Fibroblast of lung (primary cell): ENCODE measurements at regions not wholly inside any gene's neighbourhood (a gene's known extent, or its start where the extent isn't known, plus 50 kb on each side); places are given as distances from the start of the nearest gene placed in this dataset.

ENCODE experiments used
- DNase-seq, 2 donors: peaks; one replicate each; pipeline versions ENCODE4 v3.0.0 to v3.0.0-alpha.2; 2010; ENCODE audit warnings: low read depth in 2 of 2
- H2AFZ ChIP-seq: 2 replicates; pipeline ENCODE4 v1.5.1; 2012; ENCODE audit warnings: low read length, control low read depth, inconsistent platforms
- H3K27ac ChIP-seq: 2 replicates; pipeline ENCODE4 v1.5.1; 2011; ENCODE audit warnings: low read length, control low read depth; ENCODE audit not compliant: insufficient read depth
- H3K27me3 ChIP-seq: 2 replicates; pipeline ENCODE4 v1.5.1; 2011; ENCODE audit warnings: mild to moderate bottlenecking, low read length; ENCODE audit not compliant: control insufficient read depth, insufficient read depth
- H3K36me3 ChIP-seq: 2 replicates; pipeline ENCODE4 v1.5.1; 2011; ENCODE audit warnings: low read length; ENCODE audit not compliant: control insufficient read depth, insufficient read depth
- H3K4me1 ChIP-seq: 2 replicates; pipeline ENCODE4 v1.5.1; 2011; ENCODE audit warnings: low read length; ENCODE audit not compliant: control insufficient read depth, insufficient read depth; ENCODE audit errors: extremely low read depth
- H3K4me2 ChIP-seq: 2 replicates; pipeline ENCODE4 v1.5.1; 2011; ENCODE audit warnings: low read length, control low read depth; ENCODE audit not compliant: insufficient read depth; ENCODE audit errors: extremely low read depth
- H3K4me3 ChIP-seq, 4 experiments: fragments of 200-600 bp in 1 of 4; sonication (generic) in 1 of 4; replicated peaks in 1 of 4; 2 replicates each; pipeline ENCODE4 v1.5.1; 2011 to 2016; ENCODE audit warnings: low read length in 4 of 4, low read depth in 3 of 4, mild to moderate bottlenecking in 3 of 4, control low read depth in 2 of 4, inconsistent platforms in 1 of 4, mixed read lengths in 1 of 4; ENCODE audit not compliant: insufficient read depth in 1 of 4; ENCODE audit errors: control extremely low read depth in 1 of 4
- H3K79me2 ChIP-seq: 2 replicates; pipeline ENCODE4 v1.5.1; 2012; ENCODE audit warnings: mild to moderate bottlenecking, low read length, inconsistent platforms; ENCODE audit not compliant: control insufficient read depth, insufficient read depth
- H3K9ac ChIP-seq: 2 replicates; pipeline ENCODE4 v1.5.1; 2011; ENCODE audit warnings: mild to moderate bottlenecking, low read length, control low read depth; ENCODE audit not compliant: insufficient read depth
- H3K9me3 ChIP-seq: 2 replicates; pipeline ENCODE4 v1.5.1; 2012; ENCODE audit warnings: low read depth, low read length; ENCODE audit not compliant: control insufficient read depth, insufficient read depth
- H4K20me1 ChIP-seq: 2 replicates; pipeline ENCODE4 v1.5.1; 2011; ENCODE audit warnings: low read length; ENCODE audit not compliant: control insufficient read depth, insufficient read depth; ENCODE audit errors: extremely low read depth
- EZH2 ChIP-seq: IDR thresholded peaks from 2 replicates; pipeline ENCODE4 v1.5.1; 2012; ENCODE audit warnings: low read length, control low read depth, mild to moderate bottlenecking; ENCODE audit errors: missing control alignments
- TF ChIP-seq, protein P1 (sequence below), 2 donors: IDR thresholded peaks in 1 of 2; conservative IDR thresholded peaks in 1 of 2; 1 replicate in 1 of 2; 2 replicates in 1 of 2; pipeline ENCODE4 v1.5.1; 2011 to 2012; ENCODE audit warnings: low read length in 2 of 2, control low read depth in 1 of 2, inconsistent platforms in 1 of 2, low read depth in 1 of 2, mild to moderate bottlenecking in 1 of 2

DNA sequence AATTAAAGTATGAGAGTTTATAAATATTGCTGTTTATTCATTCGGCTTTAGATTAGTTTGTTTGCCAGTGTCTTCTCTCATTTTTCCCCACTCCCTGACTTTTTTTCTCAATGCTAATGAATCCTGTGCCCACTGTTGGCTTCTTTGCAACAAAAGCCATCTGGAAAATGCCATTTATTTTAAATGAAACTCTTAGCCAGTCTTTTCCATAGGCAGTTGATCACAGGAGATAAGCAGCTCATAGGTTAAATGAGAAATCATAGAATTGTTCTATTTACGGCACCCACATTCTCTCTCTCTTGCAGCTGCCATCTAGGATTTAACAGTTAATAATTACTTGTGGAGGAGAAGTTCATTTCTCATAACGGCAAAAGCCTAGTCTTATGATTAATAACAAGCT is 249.3 kb upstream of the POM121L12 start:
- no peaks in the 10 kb centered on the region for H3K79me2 ChIP-seq
- no peak overlapping the region for H3K27ac ChIP-seq
- no peaks in the 10 kb centered on the region for H3K9me3 ChIP-seq
- H3K9ac ChIP-seq: no peak overlapping the region
- no peak overlapping the region for H3K4me3 ChIP-seq
- H3K27me3 ChIP-seq: no peaks in the 10 kb centered on the region
- H4K20me1 ChIP-seq: no peaks in the 10 kb centered on the region
- no peak for TF ChIP-seq EZH2
- TF ChIP-seq, protein P1, sequence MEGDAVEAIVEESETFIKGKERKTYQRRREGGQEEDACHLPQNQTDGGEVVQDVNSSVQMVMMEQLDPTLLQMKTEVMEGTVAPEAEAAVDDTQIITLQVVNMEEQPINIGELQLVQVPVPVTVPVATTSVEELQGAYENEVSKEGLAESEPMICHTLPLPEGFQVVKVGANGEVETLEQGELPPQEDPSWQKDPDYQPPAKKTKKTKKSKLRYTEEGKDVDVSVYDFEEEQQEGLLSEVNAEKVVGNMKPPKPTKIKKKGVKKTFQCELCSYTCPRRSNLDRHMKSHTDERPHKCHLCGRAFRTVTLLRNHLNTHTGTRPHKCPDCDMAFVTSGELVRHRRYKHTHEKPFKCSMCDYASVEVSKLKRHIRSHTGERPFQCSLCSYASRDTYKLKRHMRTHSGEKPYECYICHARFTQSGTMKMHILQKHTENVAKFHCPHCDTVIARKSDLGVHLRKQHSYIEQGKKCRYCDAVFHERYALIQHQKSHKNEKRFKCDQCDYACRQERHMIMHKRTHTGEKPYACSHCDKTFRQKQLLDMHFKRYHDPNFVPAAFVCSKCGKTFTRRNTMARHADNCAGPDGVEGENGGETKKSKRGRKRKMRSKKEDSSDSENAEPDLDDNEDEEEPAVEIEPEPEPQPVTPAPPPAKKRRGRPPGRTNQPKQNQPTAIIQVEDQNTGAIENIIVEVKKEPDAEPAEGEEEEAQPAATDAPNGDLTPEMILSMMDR (conservative IDR thresholded peaks at IDR 0.05 in 1 of 2, IDR thresholded peaks at IDR 0.05 in 1 of 2; ENCODE audit: low read depth in 1 of 2, low read length in 2 of 2): no peak
- no peak for DNase-seq
- no peak overlapping the region for H2AFZ ChIP-seq
- no peaks in the 10 kb centered on the region for H3K4me1 ChIP-seq
- H3K4me2 ChIP-seq: no peak overlapping the region
- H3K36me3 ChIP-seq: no peaks in the 10 kb centered on the region

DNA sequence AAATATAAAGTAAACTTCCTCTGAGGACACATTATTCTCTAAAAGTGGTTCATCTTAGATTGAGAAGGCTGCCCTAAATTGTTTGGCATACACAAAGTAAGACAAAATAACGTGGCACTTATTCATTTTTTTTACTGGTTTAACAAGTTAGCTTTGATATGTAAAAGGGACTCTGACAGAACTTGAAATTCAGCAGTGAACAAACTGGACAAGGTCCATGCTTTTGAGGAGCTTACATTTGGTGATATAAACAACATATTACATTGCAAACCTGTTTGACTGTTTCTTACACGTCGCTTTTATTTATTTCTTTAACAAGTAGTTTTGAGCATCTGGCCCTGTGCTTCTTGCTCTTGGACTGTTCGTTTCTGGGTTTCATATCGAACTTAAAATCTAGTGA is 253.1 kb upstream of the POM121L12 start:
- no peaks in the 10 kb centered on the region for H3K27me3 ChIP-seq
- H3K4me1 ChIP-seq: no peaks in the 10 kb centered on the region
- H2AFZ ChIP-seq: no peak overlapping the region
- TF ChIP-seq, protein P1 (conservative IDR thresholded peaks at IDR 0.05 in 1 of 2, IDR thresholded peaks at IDR 0.05 in 1 of 2; ENCODE audit: low read depth in 1 of 2, low read length in 2 of 2): no peak
- no peak for TF ChIP-seq EZH2
- H3K27ac ChIP-seq: no peak overlapping the region
- H3K36me3 ChIP-seq: no peaks in the 10 kb centered on the region
- no peak overlapping the region for H3K4me2 ChIP-seq
- no peak overlapping the region for H3K9ac ChIP-seq
- H3K79me2 ChIP-seq: no peaks in the 10 kb centered on the region
- no peak overlapping the region for H3K4me3 ChIP-seq
- DNase-seq: no peak
- H3K9me3 ChIP-seq: no peaks in the 10 kb centered on the region
- H4K20me1 ChIP-seq: no peaks in the 10 kb centered on the region

DNA sequence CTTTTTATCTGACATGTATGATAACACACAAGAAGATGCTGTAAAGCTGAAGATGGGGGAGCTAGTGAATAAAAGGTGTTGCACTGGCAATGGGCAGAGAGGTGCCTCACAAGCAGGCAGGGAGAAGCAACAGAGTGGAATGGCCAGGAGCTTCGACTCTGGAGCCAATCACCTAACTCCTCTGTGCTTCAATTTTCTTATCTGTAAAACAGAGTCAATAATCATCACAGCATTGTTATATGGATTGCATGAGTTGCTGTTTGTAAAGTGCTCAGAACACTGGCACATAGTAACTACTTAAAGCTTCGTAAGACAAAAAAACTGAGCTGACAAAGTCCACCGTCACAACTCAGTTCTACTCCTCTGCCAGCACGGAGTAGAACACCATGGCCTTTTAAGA is 254.2 kb upstream of the POM121L12 start:
- no peak for DNase-seq
- Histone ChIP-seq H4K20me1 (no peaks in the 10 kb centered on the region), H3K79me2 (no peaks in the 10 kb centered on the region), H3K9ac (no peak overlapping the region), H3K9me3 (no peaks in the 10 kb centered on the region), H3K4me1 (no peaks in the 10 kb centered on the region), H3K36me3 (no peaks in the 10 kb centered on the region), H3K27me3 (no peaks in the 10 kb centered on the region), H3K4me2 (no peak overlapping the region), H3K4me3 (no peak overlapping the region), H2AFZ (no peak overlapping the region), H3K27ac (no peak overlapping the region)
- TF ChIP-seq EZH2: no peak
- TF ChIP-seq, protein P1 (conservative IDR thresholded peaks at IDR 0.05 in 1 of 2, IDR thresholded peaks at IDR 0.05 in 1 of 2; ENCODE audit: low read depth in 1 of 2, low read length in 2 of 2): no peak
